ENCODE measurements at regions not wholly inside any gene's neighbourhood (a gene's known extent, or its start where the extent isn't known, plus 50 kb on each side); places are given as distances from the start of the nearest gene placed in this dataset.

DNA sequence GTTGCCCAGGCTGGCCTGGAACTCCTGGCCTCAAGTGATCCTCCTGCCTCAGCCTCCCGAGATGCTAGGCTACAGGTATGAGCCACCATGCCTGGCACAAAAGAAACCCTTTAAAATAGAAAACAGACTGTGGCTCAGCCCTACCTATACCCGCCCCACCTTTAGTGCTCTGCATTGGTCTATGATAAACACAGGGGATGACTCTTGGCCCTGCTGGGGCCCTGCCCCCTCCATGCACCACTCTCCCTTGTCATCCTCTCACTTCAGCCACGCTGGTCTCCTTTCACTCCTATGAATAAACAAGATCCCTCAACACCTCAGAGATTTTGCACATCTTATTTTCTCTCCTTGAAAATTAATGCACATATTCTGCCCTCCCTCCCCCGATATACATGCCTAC lies 251.4 kb upstream of the KLF14 start:
- TF ChIP-seq EZH2 (IDR thresholded peaks at IDR 0.05; ENCODE audit: low read length, missing control alignments): no peak
- TF ChIP-seq, protein P1, sequence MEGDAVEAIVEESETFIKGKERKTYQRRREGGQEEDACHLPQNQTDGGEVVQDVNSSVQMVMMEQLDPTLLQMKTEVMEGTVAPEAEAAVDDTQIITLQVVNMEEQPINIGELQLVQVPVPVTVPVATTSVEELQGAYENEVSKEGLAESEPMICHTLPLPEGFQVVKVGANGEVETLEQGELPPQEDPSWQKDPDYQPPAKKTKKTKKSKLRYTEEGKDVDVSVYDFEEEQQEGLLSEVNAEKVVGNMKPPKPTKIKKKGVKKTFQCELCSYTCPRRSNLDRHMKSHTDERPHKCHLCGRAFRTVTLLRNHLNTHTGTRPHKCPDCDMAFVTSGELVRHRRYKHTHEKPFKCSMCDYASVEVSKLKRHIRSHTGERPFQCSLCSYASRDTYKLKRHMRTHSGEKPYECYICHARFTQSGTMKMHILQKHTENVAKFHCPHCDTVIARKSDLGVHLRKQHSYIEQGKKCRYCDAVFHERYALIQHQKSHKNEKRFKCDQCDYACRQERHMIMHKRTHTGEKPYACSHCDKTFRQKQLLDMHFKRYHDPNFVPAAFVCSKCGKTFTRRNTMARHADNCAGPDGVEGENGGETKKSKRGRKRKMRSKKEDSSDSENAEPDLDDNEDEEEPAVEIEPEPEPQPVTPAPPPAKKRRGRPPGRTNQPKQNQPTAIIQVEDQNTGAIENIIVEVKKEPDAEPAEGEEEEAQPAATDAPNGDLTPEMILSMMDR (conservative IDR thresholded peaks at IDR 0.05 in 1 of 2, IDR thresholded peaks at IDR 0.05 in 1 of 2; ENCODE audit: low read depth in 1 of 2, low read length in 2 of 2): no peak
- H3K9ac ChIP-seq (ENCODE audit: insufficient read depth, low read length): no peak overlapping the region
- no peak overlapping the region for H3K4me3 ChIP-seq (replicated peaks in 1 of 4; ENCODE audit: control extremely low read depth in 1 of 4, insufficient read depth in 1 of 4, low read depth in 3 of 4, low read length in 4 of 4)
- H3K4me1 ChIP-seq (ENCODE audit: control insufficient read depth, extremely low read depth, insufficient read depth, low read length): peaks cover 11% of the 10 kb centered on the region
- H2AFZ ChIP-seq (ENCODE audit: low read length): no peak overlapping the region
- no peaks in the 10 kb centered on the region for H3K27me3 ChIP-seq (ENCODE audit: control insufficient read depth, insufficient read depth, low read length)
- no peaks in the 10 kb centered on the region for H3K36me3 ChIP-seq (ENCODE audit: control insufficient read depth, insufficient read depth, low read length)
- H3K4me2 ChIP-seq (ENCODE audit: extremely low read depth, insufficient read depth, low read length): no peak overlapping the region
- H4K20me1 ChIP-seq (ENCODE audit: control insufficient read depth, extremely low read depth, insufficient read depth, low read length): no peaks in the 10 kb centered on the region
- no peaks in the 10 kb centered on the region for H3K9me3 ChIP-seq (ENCODE audit: control insufficient read depth, insufficient read depth, low read depth, low read length)
- DNase-seq (ENCODE audit: low read depth in 2 of 2): no peak
- H3K27ac ChIP-seq (ENCODE audit: insufficient read depth, low read length): peak overlapping the region; percentile 64
- peaks cover 35% of the 10 kb centered on the region for H3K79me2 ChIP-seq (ENCODE audit: control insufficient read depth, insufficient read depth, low read length)

GRCh38 chr7:130986261-130986690 lies 252.3 kb upstream of the KLF14 start:
- peaks cover 11% of the 10 kb centered on the region for H3K4me1 ChIP-seq (ENCODE audit: control insufficient read depth, extremely low read depth, insufficient read depth, low read length)
- H3K27ac ChIP-seq (ENCODE audit: insufficient read depth, low read length): peak overlapping the region; percentile 64
- no peak overlapping the region for H3K4me3 ChIP-seq (replicated peaks in 1 of 4; ENCODE audit: control extremely low read depth in 1 of 4, insufficient read depth in 1 of 4, low read depth in 3 of 4, low read length in 4 of 4)
- H3K4me2 ChIP-seq (ENCODE audit: extremely low read depth, insufficient read depth, low read length): peak overlapping the region; percentile 7
- no peaks in the 10 kb centered on the region for H3K9me3 ChIP-seq (ENCODE audit: control insufficient read depth, insufficient read depth, low read depth, low read length)
- no peaks in the 10 kb centered on the region for H4K20me1 ChIP-seq (ENCODE audit: control insufficient read depth, extremely low read depth, insufficient read depth, low read length)
- no peak overlapping the region for H3K9ac ChIP-seq (ENCODE audit: insufficient read depth, low read length)
- peaks cover 39% of the 10 kb centered on the region for H3K79me2 ChIP-seq (ENCODE audit: control insufficient read depth, insufficient read depth, low read length)
- no peaks in the 10 kb centered on the region for H3K27me3 ChIP-seq (ENCODE audit: control insufficient read depth, insufficient read depth, low read length)
- H3K36me3 ChIP-seq (ENCODE audit: control insufficient read depth, insufficient read depth, low read length): no peaks in the 10 kb centered on the region
- H2AFZ ChIP-seq (ENCODE audit: low read length): no peak overlapping the region
- no peak for TF ChIP-seq EZH2 (IDR thresholded peaks at IDR 0.05; ENCODE audit: low read length, missing control alignments)
- TF ChIP-seq, protein P1 (conservative IDR thresholded peaks at IDR 0.05 in 1 of 2, IDR thresholded peaks at IDR 0.05 in 1 of 2; ENCODE audit: low read depth in 1 of 2, low read length in 2 of 2): no peak
- DNase-seq (ENCODE audit: low read depth in 2 of 2): peak in 1 of 2 donors; percentile 47

DNA sequence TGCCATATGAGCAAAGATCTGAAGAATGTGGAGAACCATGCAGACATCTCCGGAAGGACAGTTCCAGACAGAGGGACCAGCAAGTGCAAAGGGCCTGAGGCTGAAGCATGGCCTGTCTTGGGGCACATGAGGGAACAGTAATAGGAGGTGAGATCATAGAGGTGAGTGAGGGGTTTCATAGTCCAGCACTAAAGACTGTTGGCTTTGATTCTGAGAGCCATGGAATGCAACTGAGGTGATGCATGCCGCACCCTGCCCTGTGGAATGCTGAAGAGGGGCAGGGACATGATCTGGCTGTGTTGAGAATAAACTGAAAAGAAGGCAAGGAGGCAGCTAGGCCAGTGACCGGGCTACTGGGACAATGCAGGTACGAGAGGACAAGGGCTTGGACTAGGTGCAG lies 253.1 kb upstream of the KLF14 start:
- peaks cover 11% of the 10 kb centered on the region for H3K4me1 ChIP-seq (ENCODE audit: control insufficient read depth, extremely low read depth, insufficient read depth, low read length)
- no peak overlapping the region for H3K4me3 ChIP-seq (replicated peaks in 1 of 4; ENCODE audit: control extremely low read depth in 1 of 4, insufficient read depth in 1 of 4, low read depth in 3 of 4, low read length in 4 of 4)
- no peak overlapping the region for H3K4me2 ChIP-seq (ENCODE audit: extremely low read depth, insufficient read depth, low read length)
- H3K9ac ChIP-seq (ENCODE audit: insufficient read depth, low read length): no peak overlapping the region
- no peak overlapping the region for H3K27ac ChIP-seq (ENCODE audit: insufficient read depth, low read length)
- H4K20me1 ChIP-seq (ENCODE audit: control insufficient read depth, extremely low read depth, insufficient read depth, low read length): no peaks in the 10 kb centered on the region
- H3K36me3 ChIP-seq (ENCODE audit: control insufficient read depth, insufficient read depth, low read length): no peaks in the 10 kb centered on the region
- H2AFZ ChIP-seq (ENCODE audit: low read length): no peak overlapping the region
- DNase-seq (ENCODE audit: low read depth in 2 of 2): peak in 1 of 2 donors; percentile 48
- H3K79me2 ChIP-seq (ENCODE audit: control insufficient read depth, insufficient read depth, low read length): peaks cover 43% of the 10 kb centered on the region
- TF ChIP-seq, protein P1 (conservative IDR thresholded peaks at IDR 0.05 in 1 of 2, IDR thresholded peaks at IDR 0.05 in 1 of 2; ENCODE audit: low read depth in 1 of 2, low read length in 2 of 2): no peak
- no peak for TF ChIP-seq EZH2 (IDR thresholded peaks at IDR 0.05; ENCODE audit: low read length, missing control alignments)
- H3K27me3 ChIP-seq (ENCODE audit: control insufficient read depth, insufficient read depth, low read length): no peaks in the 10 kb centered on the region
- H3K9me3 ChIP-seq (ENCODE audit: control insufficient read depth, insufficient read depth, low read depth, low read length): no peaks in the 10 kb centered on the region
